Sigmoid colon (tissue), 6 donors: ENCODE measurements at regions not wholly inside any gene's neighbourhood (a gene's known extent, or its start where the extent isn't known, plus 50 kb on each side); places are given as distances from the start of the nearest gene placed in this dataset.

Experiments used
- DNase-seq: peaks from one replicate; pipeline ENCODE4 v3.0.0-alpha.2; 2019
- H3K27ac ChIP-seq, 4 donors: fragments of 200-600 bp; sonication (generic); one replicate each; pipeline ENCODE4 v1.5.1; 2016 to 2019; ENCODE audit warnings: mild to moderate bottlenecking in 1 of 4
- H3K27me3 ChIP-seq, 3 donors: fragments of 200-600 bp; sonication (generic); one replicate each; pipeline ENCODE4 v1.5.1; 2019; ENCODE audit warnings: mild to moderate bottlenecking in 1 of 3
- H3K36me3 ChIP-seq, 4 donors: fragments of 200-600 bp; sonication (generic); one replicate each; pipeline ENCODE4 v1.5.1; 2016 to 2019
- H3K4me1 ChIP-seq, 4 donors: fragments of 200-600 bp; sonication (generic); one replicate each; pipeline ENCODE4 v1.5.1; 2017 to 2019
- H3K4me3 ChIP-seq, 4 donors: fragments of 200-600 bp; sonication (generic); one replicate each; pipeline ENCODE4 v1.5.1; 2017 to 2019; ENCODE audit warnings: mild to moderate bottlenecking in 2 of 4, moderate library complexity in 1 of 4
- H3K9me3 ChIP-seq, 4 donors: fragments of 200-600 bp in 3 of 4; sonication (generic) in 3 of 4; one replicate each; pipeline versions ENCODE4 v1.5.1 to v1.6.1; 2013 to 2019
- CTCF ChIP-seq, 4 experiments: fragments of 450-650 bp in 3 of 4; fragments of 200-600 bp in 1 of 4; IDR thresholded peaks; one replicate each; pipeline ENCODE4 v1.5.1; 2016 to 2019; ENCODE audit warnings: antibody characterized with exemption in 4 of 4, mild to moderate bottlenecking in 3 of 4, moderate library complexity in 2 of 4
- EP300 ChIP-seq, 4 donors: sonication (generic); formaldehyde crosslinking; IDR thresholded peaks; one replicate each; pipeline ENCODE4 v1.6.1; 2017; ENCODE audit warnings: antibody characterized with exemption in 4 of 4
- POLR2A ChIP-seq, 2 donors: fragments of 450-650 bp; IDR thresholded peaks; one replicate each; pipeline ENCODE4 v1.6.1; 2016; ENCODE audit warnings: antibody characterized with exemption in 2 of 2, mild to moderate bottlenecking in 2 of 2, moderate library complexity in 2 of 2
- POLR2AphosphoS5 ChIP-seq, 4 donors: sonication (generic); formaldehyde crosslinking; IDR thresholded peaks; one replicate each; pipeline ENCODE4 v1.6.1; 2017; ENCODE audit warnings: antibody characterized with exemption in 4 of 4
- WGBS, 2 donors: extraction: QIAGEN DNeasy Blood & Tissue Kit; methylation state at CpG; one replicate each; pipeline ENCODE4 v1.1.7; 2013; 5-methylcytosine and 5-hydroxymethylcytosine counted together
- intact Hi-C: fragments of 100-400 bp; cut with DNase I; formaldehyde crosslinking; loops from one replicate; pipeline ENCODE4 v1.15.1; 2023
- donor health status: healthy with polysubstance abuse.
- donor health status: healthy.

DNA sequence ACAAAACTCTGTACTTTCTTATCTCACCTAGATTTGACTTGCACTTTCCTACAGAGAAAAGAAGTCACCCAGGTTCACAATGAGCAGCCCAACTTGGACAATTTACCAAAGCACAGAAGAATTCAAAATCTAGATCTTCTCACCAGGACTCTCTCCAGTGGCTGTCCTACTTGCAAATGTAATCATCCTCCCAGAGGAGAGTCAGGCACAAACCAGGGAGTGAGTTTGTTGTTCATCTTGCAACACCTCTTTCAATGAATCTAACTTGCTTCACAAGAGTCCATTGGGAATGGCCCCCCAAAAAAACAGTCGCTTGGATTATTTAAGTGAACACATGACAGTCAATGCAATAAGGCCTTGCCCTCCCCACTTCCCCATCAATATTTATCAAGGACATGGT is 144.6 kb downstream of the ATL2 start:
- no peak overlapping the region for H3K27ac ChIP-seq
- TF ChIP-seq POLR2AphosphoS5 (IDR thresholded peaks at IDR 0.05) (no peak), POLR2A (IDR thresholded peaks at IDR 0.05) (no peak), EP300 (IDR thresholded peaks at IDR 0.05) (no peak), CTCF (IDR thresholded peaks at IDR 0.05) (no peak)

DNA sequence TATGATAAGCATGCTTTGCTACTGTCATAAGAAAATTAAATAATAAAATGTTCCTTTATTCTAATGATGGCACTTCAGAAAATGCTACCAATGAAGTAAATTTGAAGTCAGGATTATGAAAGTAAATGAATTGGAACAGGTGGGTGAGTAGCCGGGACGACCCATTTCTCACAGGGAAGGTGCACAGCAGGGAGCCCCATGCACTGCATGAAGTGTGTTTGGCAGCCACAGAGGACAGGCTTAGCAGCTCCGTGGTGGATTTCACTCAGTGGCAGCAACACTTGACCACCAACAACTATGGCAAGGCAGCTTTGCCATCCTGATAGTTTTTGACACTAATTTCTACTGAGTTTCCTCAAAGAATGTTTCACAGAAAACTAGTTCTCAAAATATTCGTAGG is 146.3 kb downstream of the ATL2 start:
- intact Hi-C loops = no loop called here
- Histone ChIP-seq H3K36me3 (no peaks in the 10 kb centered on the region), H3K9me3 (no peaks in the 10 kb centered on the region), H3K4me3 (no peak overlapping the region), H3K27me3 (no peaks in the 10 kb centered on the region), H3K4me1 (peaks cover 0 to 11% (median 6%) of the 10 kb centered on the region in 4 donors), H3K27ac (no peak overlapping the region)
- 64 to 71% methylated on average over 4 of the region's 4 CpGs for WGBS, 2 donors
- DNase-seq = no peak
- no peak for TF ChIP-seq CTCF (IDR thresholded peaks at IDR 0.05)
- TF ChIP-seq EP300 (IDR thresholded peaks at IDR 0.05) = no peak
- no peak for TF ChIP-seq POLR2AphosphoS5 (IDR thresholded peaks at IDR 0.05)
- TF ChIP-seq POLR2A (IDR thresholded peaks at IDR 0.05) = no peak

More for the DNA sequence above, 144.6 kb downstream of the ATL2 start:
- no peaks in the 10 kb centered on the region for H3K9me3 ChIP-seq
- no peaks in the 10 kb centered on the region for H3K27me3 ChIP-seq
- WGBS, 2 donors = 95 to 100% methylated on average over 1 of the region's 1 CpG
- H3K36me3 ChIP-seq = no peaks in the 10 kb centered on the region
- no peak overlapping the region for H3K4me3 ChIP-seq
- H3K4me1 ChIP-seq = peaks cover 0 to 11% (median 6%) of the 10 kb centered on the region in 4 donors
- DNase-seq = no peak
- intact Hi-C loops = no loop called here

DNA sequence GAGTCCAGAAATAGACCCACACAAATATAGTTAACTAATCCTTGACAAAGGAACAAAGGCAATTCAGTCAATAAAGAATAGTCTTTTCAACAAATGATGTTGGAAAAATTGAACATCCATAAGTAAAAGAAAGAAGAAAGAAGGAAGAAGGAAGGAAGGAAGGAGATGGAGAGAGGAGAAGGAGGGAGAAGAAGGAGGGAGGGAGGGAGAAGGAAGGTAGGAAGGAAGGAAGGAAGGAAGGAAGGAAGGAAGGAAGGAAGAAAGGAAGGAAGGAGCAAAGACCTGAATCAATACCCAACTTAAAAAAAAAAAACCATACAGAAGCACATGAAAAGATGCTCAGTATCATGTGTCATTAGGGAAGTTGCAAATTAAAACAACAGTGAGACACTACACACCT is 148.3 kb downstream of the ATL2 start:
- H3K27me3 ChIP-seq = no peaks in the 10 kb centered on the region
- TF ChIP-seq EP300 (IDR thresholded peaks at IDR 0.05) (no peak), CTCF (IDR thresholded peaks at IDR 0.05) (no peak), POLR2A (IDR thresholded peaks at IDR 0.05) (no peak), POLR2AphosphoS5 (IDR thresholded peaks at IDR 0.05) (no peak)
- H3K4me1 ChIP-seq = peaks cover 0 to 8% (median 4%) of the 10 kb centered on the region in 4 donors
- H3K36me3 ChIP-seq = no peaks in the 10 kb centered on the region
- no peaks in the 10 kb centered on the region for H3K9me3 ChIP-seq
- no peak for DNase-seq
- no peak overlapping the region for H3K27ac ChIP-seq
- no peak overlapping the region for H3K4me3 ChIP-seq
- intact Hi-C loops = no loop called here

- Histone ChIP-seq H3K9me3 (no peaks in the 10 kb centered on the region), H3K27me3 (no peaks in the 10 kb centered on the region), H3K27ac (no peak overlapping the region), H3K4me3 (no peak overlapping the region), H3K4me1 (no peaks in the 10 kb centered on the region), H3K36me3 (no peaks in the 10 kb centered on the region)
- intact Hi-C loops = no loop called here
- 71 to 85% methylated on average over 1 of the region's 1 CpG for WGBS, 2 donors
- no peak for DNase-seq
- TF ChIP-seq POLR2AphosphoS5 (IDR thresholded peaks at IDR 0.05) = no peak
Observed at GRCh38 chr2:38224821-38225437, 149.0 kb upstream of the CYP1B1 start.

DNA sequence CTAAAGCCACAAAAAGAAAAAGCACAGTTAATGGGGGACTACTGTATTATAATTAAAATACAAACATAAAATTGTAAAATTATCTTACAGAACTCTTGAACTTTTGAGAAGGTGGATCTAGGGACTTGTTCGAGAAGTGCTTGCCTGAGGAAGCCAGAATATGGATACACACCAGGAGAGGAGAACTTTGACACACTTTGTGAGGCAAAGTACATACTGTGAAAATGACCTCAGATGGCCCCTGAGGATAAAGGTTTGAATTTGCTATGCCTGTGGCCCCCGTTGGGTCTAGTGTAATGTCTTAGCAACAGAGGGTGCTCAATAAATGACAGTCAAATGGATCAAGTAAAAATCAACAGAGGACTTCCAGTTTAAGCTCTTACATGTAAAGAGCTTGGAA is 148.2 kb upstream of the CYP1B1 start:
- Histone ChIP-seq H3K36me3 (no peaks in the 10 kb centered on the region), H3K27ac (no peak overlapping the region), H3K27me3 (no peaks in the 10 kb centered on the region), H3K4me1 (peaks cover 0 to 7% (median 4%) of the 10 kb centered on the region in 4 donors), H3K4me3 (no peak overlapping the region), H3K9me3 (no peaks in the 10 kb centered on the region)
- TF ChIP-seq POLR2AphosphoS5 (IDR thresholded peaks at IDR 0.05) (no peak), EP300 (IDR thresholded peaks at IDR 0.05) (no peak), CTCF (IDR thresholded peaks at IDR 0.05) (no peak), POLR2A (IDR thresholded peaks at IDR 0.05) (no peak)
- intact Hi-C loops = no loop called here
- DNase-seq = no peak
- 89% methylated on average over 2 of the region's 2 CpGs for WGBS, 2 donors
